Neural progenitor cell (in vitro differentiated cells): ENCODE measurements at regions not wholly inside any gene's neighbourhood (a gene's known extent, or its start where the extent isn't known, plus 50 kb on each side); places are given as distances from the start of the nearest gene placed in this dataset.

Experiments used
- CTCF ChIP-seq: fragments of 200-600 bp; sonication (generic); IDR thresholded peaks from 2 replicates; pipeline ENCODE4 v1.5.1; 2017; ENCODE audit warnings: antibody characterized with exemption, mild to moderate bottlenecking
- EZH2 ChIP-seq: fragments of 200-600 bp; sonication (generic); IDR thresholded peaks from 2 replicates; pipeline ENCODE4 v1.6.1; 2017; ENCODE audit warnings: antibody characterized with exemption, mild to moderate bottlenecking, moderate library complexity
- EZH2phosphoT487 ChIP-seq: fragments of 200-600 bp; sonication (generic); IDR thresholded peaks from 2 replicates; pipeline ENCODE4 v1.6.1; 2017; ENCODE audit warnings: antibody characterized with exemption

DNA sequence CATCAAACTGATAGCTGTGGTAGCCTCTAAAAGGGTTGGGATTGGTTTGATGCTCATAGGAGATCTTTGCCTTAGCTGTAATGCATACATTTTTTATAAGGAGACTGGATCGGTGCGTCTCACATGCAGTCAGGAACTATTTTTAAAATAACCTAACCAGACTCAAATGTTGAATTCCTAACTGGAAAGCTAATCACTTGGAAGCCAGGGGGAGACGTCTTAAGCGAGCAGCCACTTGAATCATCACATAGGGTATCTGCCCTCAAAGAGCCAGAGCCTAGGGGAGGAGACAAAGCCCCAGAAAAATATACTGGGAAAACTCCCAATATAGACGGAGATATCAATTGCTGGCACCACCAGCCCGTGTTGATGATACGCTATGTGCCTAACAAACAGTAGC, 61.7 kb upstream of the PUM1 start:
- TF ChIP-seq CTCF (no peak), EZH2 (no peak), EZH2phosphoT487 (no peak)
